ENCODE measurements at regions not wholly inside any gene's neighbourhood (a gene's known extent, or its start where the extent isn't known, plus 50 kb on each side); places are given as distances from the start of the nearest gene placed in this dataset.

DNA sequence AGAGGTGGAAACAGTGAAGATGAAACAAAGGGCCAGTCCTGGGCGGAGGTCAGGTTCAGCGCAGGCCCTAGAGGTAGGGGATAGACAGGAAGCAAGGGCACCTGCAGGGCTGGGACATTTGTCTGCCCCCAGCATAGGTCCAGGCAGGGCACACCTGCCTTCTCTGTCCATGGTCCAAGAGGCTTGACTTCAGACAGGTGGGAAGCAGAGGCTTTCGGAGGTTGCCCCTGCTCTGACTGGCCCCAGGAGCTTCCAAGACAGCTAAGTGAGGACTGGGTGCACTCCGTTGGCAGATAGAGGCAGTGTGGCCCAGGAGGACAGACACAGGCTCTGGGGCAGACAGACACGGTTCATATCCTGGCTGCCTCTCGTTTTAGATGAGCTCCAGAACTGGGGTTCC is 71.6 kb upstream of the GRB10 start:
- DNase-seq (ENCODE audit: low read depth, low spot score) (no peak), ATAC-seq (no peak)
- CTCF ChIA-PET, result no interaction called here
- Histone ChIP-seq H3K36me3 (ENCODE audit: control insufficient read depth, insufficient read depth, low read length) (no peaks in the 10 kb centered on the region), H3K4me3 (ENCODE audit: low read depth in 2 of 2, low read length in 2 of 2) (no peak overlapping the region), H3K9me3 (ENCODE audit: control insufficient read depth, insufficient read depth, low read depth, low read length) (no peaks in the 10 kb centered on the region), H3K27me3 (ENCODE audit: control insufficient read depth, insufficient read depth, low read length) (0 out of 2 replicates have a peak, but pooled peaks cover 3% of the 10 kb centered on the region), H3K4me1 (ENCODE audit: control insufficient read depth, insufficient read depth, low read length) (no peaks in the 10 kb centered on the region), H3K27ac (ENCODE audit: low read length) (no peak overlapping the region)
- no TSS peak for BruUV-seq (replicated peaks)
- POLR2A ChIA-PET, result interaction anchor here (0.6 kb wide), 1 partner anchor 41 kb away, joined by 3 read pairs; no protein-coding TSS in a partner anchor
- intact Hi-C loops (cut with micrococcal nuclease; ENCODE audit: unreplicated experiment) (no loop called here), in situ Hi-C loops (cut with HindIII; ENCODE audit: low pct_unique_long_range_greater_than_20kb, low sequenced_read_pairs) (no loop called here)
- TF ChIP-seq POLR2AphosphoS5 (IDR thresholded peaks at IDR 0.05; ENCODE audit: low read depth, low read length) (no peak), SIN3A (IDR thresholded peaks at IDR 0.05; ENCODE audit: borderline replicate concordance, insufficient read depth, low read depth, low read length) (no peak), TCF7L2 (IDR thresholded peaks at IDR 0.05; ENCODE audit: low read depth, low read length) (no peak)
- TF ChIP-seq, protein P1, sequence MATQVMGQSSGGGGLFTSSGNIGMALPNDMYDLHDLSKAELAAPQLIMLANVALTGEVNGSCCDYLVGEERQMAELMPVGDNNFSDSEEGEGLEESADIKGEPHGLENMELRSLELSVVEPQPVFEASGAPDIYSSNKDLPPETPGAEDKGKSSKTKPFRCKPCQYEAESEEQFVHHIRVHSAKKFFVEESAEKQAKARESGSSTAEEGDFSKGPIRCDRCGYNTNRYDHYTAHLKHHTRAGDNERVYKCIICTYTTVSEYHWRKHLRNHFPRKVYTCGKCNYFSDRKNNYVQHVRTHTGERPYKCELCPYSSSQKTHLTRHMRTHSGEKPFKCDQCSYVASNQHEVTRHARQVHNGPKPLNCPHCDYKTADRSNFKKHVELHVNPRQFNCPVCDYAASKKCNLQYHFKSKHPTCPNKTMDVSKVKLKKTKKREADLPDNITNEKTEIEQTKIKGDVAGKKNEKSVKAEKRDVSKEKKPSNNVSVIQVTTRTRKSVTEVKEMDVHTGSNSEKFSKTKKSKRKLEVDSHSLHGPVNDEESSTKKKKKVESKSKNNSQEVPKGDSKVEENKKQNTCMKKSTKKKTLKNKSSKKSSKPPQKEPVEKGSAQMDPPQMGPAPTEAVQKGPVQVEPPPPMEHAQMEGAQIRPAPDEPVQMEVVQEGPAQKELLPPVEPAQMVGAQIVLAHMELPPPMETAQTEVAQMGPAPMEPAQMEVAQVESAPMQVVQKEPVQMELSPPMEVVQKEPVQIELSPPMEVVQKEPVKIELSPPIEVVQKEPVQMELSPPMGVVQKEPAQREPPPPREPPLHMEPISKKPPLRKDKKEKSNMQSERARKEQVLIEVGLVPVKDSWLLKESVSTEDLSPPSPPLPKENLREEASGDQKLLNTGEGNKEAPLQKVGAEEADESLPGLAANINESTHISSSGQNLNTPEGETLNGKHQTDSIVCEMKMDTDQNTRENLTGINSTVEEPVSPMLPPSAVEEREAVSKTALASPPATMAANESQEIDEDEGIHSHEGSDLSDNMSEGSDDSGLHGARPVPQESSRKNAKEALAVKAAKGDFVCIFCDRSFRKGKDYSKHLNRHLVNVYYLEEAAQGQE (IDR thresholded peaks at IDR 0.05; ENCODE audit: insufficient read depth in 1 of 2, low read depth in 2 of 2, low read length in 1 of 2), result no peak
- TF ChIP-seq, protein P2, sequence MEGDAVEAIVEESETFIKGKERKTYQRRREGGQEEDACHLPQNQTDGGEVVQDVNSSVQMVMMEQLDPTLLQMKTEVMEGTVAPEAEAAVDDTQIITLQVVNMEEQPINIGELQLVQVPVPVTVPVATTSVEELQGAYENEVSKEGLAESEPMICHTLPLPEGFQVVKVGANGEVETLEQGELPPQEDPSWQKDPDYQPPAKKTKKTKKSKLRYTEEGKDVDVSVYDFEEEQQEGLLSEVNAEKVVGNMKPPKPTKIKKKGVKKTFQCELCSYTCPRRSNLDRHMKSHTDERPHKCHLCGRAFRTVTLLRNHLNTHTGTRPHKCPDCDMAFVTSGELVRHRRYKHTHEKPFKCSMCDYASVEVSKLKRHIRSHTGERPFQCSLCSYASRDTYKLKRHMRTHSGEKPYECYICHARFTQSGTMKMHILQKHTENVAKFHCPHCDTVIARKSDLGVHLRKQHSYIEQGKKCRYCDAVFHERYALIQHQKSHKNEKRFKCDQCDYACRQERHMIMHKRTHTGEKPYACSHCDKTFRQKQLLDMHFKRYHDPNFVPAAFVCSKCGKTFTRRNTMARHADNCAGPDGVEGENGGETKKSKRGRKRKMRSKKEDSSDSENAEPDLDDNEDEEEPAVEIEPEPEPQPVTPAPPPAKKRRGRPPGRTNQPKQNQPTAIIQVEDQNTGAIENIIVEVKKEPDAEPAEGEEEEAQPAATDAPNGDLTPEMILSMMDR (IDR thresholded peaks at IDR 0.05), result no peak

DNA sequence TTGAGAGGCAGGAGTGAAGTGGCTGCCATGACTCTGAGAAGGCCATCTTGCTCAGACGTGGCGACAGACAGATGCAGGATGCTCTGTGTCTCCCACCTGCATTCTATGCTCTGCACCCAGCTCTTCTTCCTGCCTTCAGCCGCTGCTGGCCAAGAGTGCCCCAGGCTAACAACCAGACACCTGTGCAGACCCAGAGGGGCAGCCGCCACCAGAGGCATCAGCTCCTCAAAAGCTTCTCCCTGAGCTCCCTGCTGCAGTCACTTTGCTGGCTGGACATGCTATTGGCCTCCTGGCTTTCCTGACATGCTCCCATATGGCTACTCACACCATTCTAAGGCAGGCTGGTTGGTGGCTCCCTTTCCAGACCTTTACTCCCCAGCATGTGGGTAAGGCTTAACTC is 70.6 kb upstream of the GRB10 start:
- ATAC-seq, result no peak
- POLR2A ChIA-PET, result no interaction called here
- no peak for DNase-seq (ENCODE audit: low read depth, low spot score)
- CTCF ChIA-PET, result no interaction called here
- H3K27ac ChIP-seq (ENCODE audit: low read length), result no peak overlapping the region
- H3K27me3 ChIP-seq (ENCODE audit: control insufficient read depth, insufficient read depth, low read length), result 0 out of 2 replicates have a peak, but pooled peaks cover 3% of the 10 kb centered on the region
- TF ChIP-seq, protein P1 (IDR thresholded peaks at IDR 0.05; ENCODE audit: insufficient read depth in 1 of 2, low read depth in 2 of 2, low read length in 1 of 2), result no peak
- TF ChIP-seq TCF7L2 (IDR thresholded peaks at IDR 0.05; ENCODE audit: low read depth, low read length) (no peak), SIN3A (IDR thresholded peaks at IDR 0.05; ENCODE audit: borderline replicate concordance, insufficient read depth, low read depth, low read length) (no peak), POLR2AphosphoS5 (IDR thresholded peaks at IDR 0.05; ENCODE audit: low read depth, low read length) (no peak)
- TF ChIP-seq, protein P2 (IDR thresholded peaks at IDR 0.05), result no peak
- no peaks in the 10 kb centered on the region for H3K36me3 ChIP-seq (ENCODE audit: control insufficient read depth, insufficient read depth, low read length)
- no TSS peak for BruUV-seq (replicated peaks)
- H3K4me1 ChIP-seq (ENCODE audit: control insufficient read depth, insufficient read depth, low read length), result no peaks in the 10 kb centered on the region
- no peaks in the 10 kb centered on the region for H3K9me3 ChIP-seq (ENCODE audit: control insufficient read depth, insufficient read depth, low read depth, low read length)
- no peak overlapping the region for H3K4me3 ChIP-seq (ENCODE audit: low read depth in 2 of 2, low read length in 2 of 2)
- intact Hi-C loops (cut with micrococcal nuclease; ENCODE audit: unreplicated experiment), result no loop called here
- in situ Hi-C loops (cut with HindIII; ENCODE audit: low pct_unique_long_range_greater_than_20kb, low sequenced_read_pairs), result no loop called here
